ENCODE measurements at regions not wholly inside any gene's neighbourhood (a gene's known extent, or its start where the extent isn't known, plus 50 kb on each side); places are given as distances from the start of the nearest gene placed in this dataset.

DNA sequence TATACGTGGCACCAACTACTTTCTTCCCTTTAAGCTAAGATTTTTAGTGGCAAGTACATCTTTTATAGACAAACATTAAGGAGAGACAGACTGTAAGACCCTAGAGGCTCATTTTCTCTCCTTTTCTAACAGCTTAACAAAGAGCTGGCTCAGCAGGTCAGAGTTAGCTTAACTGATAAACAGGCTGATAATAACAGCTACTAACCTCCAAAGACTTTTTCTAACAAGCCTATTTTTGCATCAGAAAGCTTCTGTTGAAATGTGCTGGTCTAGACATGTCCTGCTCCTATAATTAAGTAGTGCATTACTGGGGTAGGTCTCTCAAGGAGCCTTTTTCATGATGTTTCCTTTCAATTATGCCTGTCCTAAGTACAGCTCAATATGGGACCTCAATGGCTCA, 238.2 kb upstream of the FAM3C start:
- ChIA-PET CTCF (interaction anchor here (2.1 kb wide), 1 partner anchor 10 kb away, joined by 7 read pairs; no protein-coding TSS in a partner anchor), POLR2A (no interaction called here)
- no peak overlapping the region for H2AFZ ChIP-seq (ENCODE audit: low read depth)

GRCh38 chr7:121633186-121633585, 237.1 kb upstream of the FAM3C start:
- Histone ChIP-seq H3F3A (replicated peaks; ENCODE audit: insufficient read depth) (no peaks in the 10 kb centered on the region), H3K36me3 (replicated peaks in 1 of 2; ENCODE audit: control insufficient read depth in 1 of 2, insufficient read depth in 2 of 2, low read length in 1 of 2) (no peaks in the 10 kb centered on the region), H3K4me2 (no peak overlapping the region), H3K79me2 (ENCODE audit: insufficient read depth) (no peaks in the 10 kb centered on the region), H3K9me2 (no peaks in the 10 kb centered on the region), H4K20me1 (ENCODE audit: insufficient read depth) (no peaks in the 10 kb centered on the region), H3K27me3 (ENCODE audit: insufficient read depth) (peaks cover 10% of the 10 kb centered on the region; the same call in 1 of the 2 replicates), H3K9me3 (no peaks in the 10 kb centered on the region), H3K4me3 (ENCODE audit: low read depth in 2 of 2, low read length in 1 of 2) (no peak overlapping the region), H3K4me1 (ENCODE audit: control insufficient read depth in 1 of 2, insufficient read depth in 2 of 2, low read depth in 1 of 2, low read length in 1 of 2) (no peaks in the 10 kb centered on the region), H3K27ac (ENCODE audit: low read depth in 2 of 2, low read length in 1 of 2) (no peak overlapping the region), H3K9ac (no peak overlapping the region), H2AFZ (ENCODE audit: low read depth) (no peak overlapping the region)
- DNase-seq, result no peak
- ChIA-PET CTCF (interaction anchor here (1.2 to 2.1 kb wide), 2 partner anchors 9 to 13 kb away, joined by 3 to 7 read pairs; no protein-coding TSS in a partner anchor), POLR2A (no interaction called here)
- no peak for TF ChIP-seq PBX3 (IDR thresholded peaks at IDR 0.05)
- TF ChIP-seq TEAD4 (IDR thresholded peaks at IDR 0.05; ENCODE audit: borderline replicate concordance, insufficient read depth), result no peak
- TF ChIP-seq RXRA (IDR thresholded peaks at IDR 0.05; ENCODE audit: borderline replicate concordance, low read depth), result no peak
- no peak for TF ChIP-seq CHD2 (IDR thresholded peaks at IDR 0.05; ENCODE audit: low read length, partially characterized antibody)
- TF ChIP-seq MAX (IDR thresholded peaks at IDR 0.05; ENCODE audit: low read depth), result no peak
- TF ChIP-seq, protein P1, sequence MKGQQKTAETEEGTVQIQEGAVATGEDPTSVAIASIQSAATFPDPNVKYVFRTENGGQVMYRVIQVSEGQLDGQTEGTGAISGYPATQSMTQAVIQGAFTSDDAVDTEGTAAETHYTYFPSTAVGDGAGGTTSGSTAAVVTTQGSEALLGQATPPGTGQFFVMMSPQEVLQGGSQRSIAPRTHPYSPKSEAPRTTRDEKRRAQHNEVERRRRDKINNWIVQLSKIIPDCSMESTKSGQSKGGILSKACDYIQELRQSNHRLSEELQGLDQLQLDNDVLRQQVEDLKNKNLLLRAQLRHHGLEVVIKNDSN (IDR thresholded peaks at IDR 0.05; ENCODE audit: borderline replicate concordance, low read depth), result no peak
- no peak for TF ChIP-seq FOXM1 (IDR thresholded peaks at IDR 0.05; ENCODE audit: low read depth)
- WGBS (ENCODE audit: low lambda C conversion rate), result under 1% methylated on average over 3 of the region's 3 CpGs

More for the DNA sequence above, 238.2 kb upstream of the FAM3C start:
- H3K9ac ChIP-seq, result no peak overlapping the region
- H3K4me3 ChIP-seq (ENCODE audit: low read depth in 2 of 2, low read length in 1 of 2), result no peak overlapping the region
- no peaks in the 10 kb centered on the region for H3K79me2 ChIP-seq (ENCODE audit: insufficient read depth)
- no peaks in the 10 kb centered on the region for H3K36me3 ChIP-seq (replicated peaks in 1 of 2; ENCODE audit: control insufficient read depth in 1 of 2, insufficient read depth in 2 of 2, low read length in 1 of 2)
- no peaks in the 10 kb centered on the region for H3K4me1 ChIP-seq (ENCODE audit: control insufficient read depth in 1 of 2, insufficient read depth in 2 of 2, low read depth in 1 of 2, low read length in 1 of 2)
- H3K9me3 ChIP-seq, result no peaks in the 10 kb centered on the region
- TF ChIP-seq GATA2 (CRISPR knock-in tag; IDR thresholded peaks at IDR 0.05) (no peak), JUND (IDR thresholded peaks at IDR 0.05) (no peak), REST (IDR thresholded peaks at IDR 0.05; ENCODE audit: low read depth, low read length) (no peak), FOSL2 (IDR thresholded peaks at IDR 0.05; ENCODE audit: borderline replicate concordance, low read depth) (no peak), RXRA (IDR thresholded peaks at IDR 0.05; ENCODE audit: borderline replicate concordance, low read depth) (no peak), TAF1 (IDR thresholded peaks at IDR 0.05; ENCODE audit: borderline replicate concordance, low read depth, low read length) (no peak), MXI1 (IDR thresholded peaks at IDR 0.05; ENCODE audit: low read depth, low read length) (no peak), FOXJ3 (CRISPR knock-in tag; IDR thresholded peaks at IDR 0.05) (no peak), RFX5 (IDR thresholded peaks at IDR 0.05; ENCODE audit: low read length) (no peak), EZH2phosphoT487 (IDR thresholded peaks at IDR 0.05; ENCODE audit: borderline replicate concordance, low read depth) (no peak), RAD21 (IDR thresholded peaks at IDR 0.05; ENCODE audit: low read length) (no peak), YY1 (IDR thresholded peaks at IDR 0.05; ENCODE audit: low read depth) (no peak)
- TF ChIP-seq, protein P2, sequence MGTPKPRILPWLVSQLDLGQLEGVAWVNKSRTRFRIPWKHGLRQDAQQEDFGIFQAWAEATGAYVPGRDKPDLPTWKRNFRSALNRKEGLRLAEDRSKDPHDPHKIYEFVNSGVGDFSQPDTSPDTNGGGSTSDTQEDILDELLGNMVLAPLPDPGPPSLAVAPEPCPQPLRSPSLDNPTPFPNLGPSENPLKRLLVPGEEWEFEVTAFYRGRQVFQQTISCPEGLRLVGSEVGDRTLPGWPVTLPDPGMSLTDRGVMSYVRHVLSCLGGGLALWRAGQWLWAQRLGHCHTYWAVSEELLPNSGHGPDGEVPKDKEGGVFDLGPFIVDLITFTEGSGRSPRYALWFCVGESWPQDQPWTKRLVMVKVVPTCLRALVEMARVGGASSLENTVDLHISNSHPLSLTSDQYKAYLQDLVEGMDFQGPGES (IDR thresholded peaks at IDR 0.05; ENCODE audit: low read depth, low read length), result no peak
- no peak overlapping the region for H3K27ac ChIP-seq (ENCODE audit: low read depth in 2 of 2, low read length in 1 of 2)
- H3F3A ChIP-seq (replicated peaks; ENCODE audit: insufficient read depth), result no peaks in the 10 kb centered on the region
- 2% methylated on average over 1 of the region's 1 CpG for WGBS (ENCODE audit: low lambda C conversion rate)
- H4K20me1 ChIP-seq (ENCODE audit: insufficient read depth), result no peaks in the 10 kb centered on the region
- H3K4me2 ChIP-seq, result no peak overlapping the region
- no peaks in the 10 kb centered on the region for H3K9me2 ChIP-seq
- DNase-seq, result no peak
- peaks cover 15% of the 10 kb centered on the region; the same call in 1 of the 2 replicates for H3K27me3 ChIP-seq (ENCODE audit: insufficient read depth)

Data from SK-N-SH (cell line).